ENCODE measurements at regions not wholly inside any gene's neighbourhood (a gene's known extent, or its start where the extent isn't known, plus 50 kb on each side); places are given as distances from the start of the nearest gene placed in this dataset.

DNA sequence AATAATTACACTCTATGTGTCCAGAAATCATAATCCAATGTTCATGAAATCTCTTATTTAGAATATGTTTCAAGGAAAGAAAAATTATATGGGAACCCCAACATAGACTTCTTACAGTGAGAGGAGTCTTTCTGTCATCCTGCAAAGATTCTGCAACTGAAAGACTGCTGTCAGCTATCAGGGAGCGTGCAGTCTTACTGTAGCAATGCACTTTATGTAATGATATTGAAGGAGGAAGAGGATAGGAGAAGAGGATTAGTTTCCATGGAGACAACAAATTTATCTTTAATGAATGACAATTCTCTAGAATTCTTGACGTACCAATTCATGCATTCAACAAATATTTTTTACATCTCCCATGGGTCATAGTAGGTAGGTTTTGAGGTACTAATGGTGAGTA lies 61.3 kb upstream of the MYT1L start:
- DNase-seq = no peak

GRCh38 chr2:2389215-2389614 lies 58.1 kb upstream of the MYT1L start:
- no peak for DNase-seq
